ENCODE measurements at regions not wholly inside any gene's neighbourhood (a gene's known extent, or its start where the extent isn't known, plus 50 kb on each side); places are given as distances from the start of the nearest gene placed in this dataset.

- TF ChIP-seq CTCF (IDR thresholded peaks at IDR 0.05) (no peak), POLR2A (IDR thresholded peaks at IDR 0.05) (no peak)
Measured at GRCh38 chr5:128701301-128701700, 163.3 kb upstream of the FBN2 start.
